ENCODE measurements at regions not wholly inside any gene's neighbourhood (a gene's known extent, or its start where the extent isn't known, plus 50 kb on each side); places are given as distances from the start of the nearest gene placed in this dataset.

- no peak for TF ChIP-seq CEBPB (IDR thresholded peaks at IDR 0.05)
These were observed 129.9 kb downstream of the UTRN start for GRCh38 chr6:144415014-144415413.

- no peak for TF ChIP-seq TAF1 (IDR thresholded peaks at IDR 0.05; ENCODE audit: low read depth)
- no peak for TF ChIP-seq EGR1 (IDR thresholded peaks at IDR 0.05)
- TF ChIP-seq CEBPB (IDR thresholded peaks at IDR 0.05): no peak
- TF ChIP-seq TCF12 (IDR thresholded peaks at IDR 0.05; ENCODE audit: low read depth): no peak
- no peak for TF ChIP-seq MAX (IDR thresholded peaks at IDR 0.05)
- no peak for TF ChIP-seq EP300 (IDR thresholded peaks at IDR 0.05; ENCODE audit: borderline replicate concordance)
These were observed 130.7 kb downstream of the UTRN start for GRCh38 chr6:144415835-144416237.

GRCh38 chr6:144416244-144416643 lies 131.1 kb downstream of the UTRN start:
- no peak for TF ChIP-seq TCF12 (IDR thresholded peaks at IDR 0.05; ENCODE audit: low read depth)
- no peak for TF ChIP-seq CREB1 (IDR thresholded peaks at IDR 0.05; ENCODE audit: low read depth)
- no peak for TF ChIP-seq YY1 (IDR thresholded peaks at IDR 0.05; ENCODE audit: low read depth)
- no peak for TF ChIP-seq RAD21 (IDR thresholded peaks at IDR 0.05; ENCODE audit: low read depth)
- TF ChIP-seq FOXM1 (IDR thresholded peaks at IDR 0.05; ENCODE audit: borderline replicate concordance, low read depth): no peak
- no peak for TF ChIP-seq MAX (IDR thresholded peaks at IDR 0.05)
- no peak for TF ChIP-seq EP300 (IDR thresholded peaks at IDR 0.05; ENCODE audit: borderline replicate concordance)
- no peak for TF ChIP-seq ZBTB7A (IDR thresholded peaks at IDR 0.05; ENCODE audit: low read depth)
- TF ChIP-seq TAF1 (IDR thresholded peaks at IDR 0.05; ENCODE audit: low read depth): no peak
- TF ChIP-seq NFIC (IDR thresholded peaks at IDR 0.05): no peak
- TF ChIP-seq USF1 (IDR thresholded peaks at IDR 0.05): no peak
- TF ChIP-seq CEBPB (IDR thresholded peaks at IDR 0.05): no peak
- TF ChIP-seq TEAD4 (IDR thresholded peaks at IDR 0.05): no peak
- no peak for TF ChIP-seq REST (IDR thresholded peaks at IDR 0.05; ENCODE audit: low read depth)
- TF ChIP-seq EGR1 (IDR thresholded peaks at IDR 0.05): no peak

GRCh38 chr6:144416773-144417172 lies 131.6 kb downstream of the UTRN start:
- TF ChIP-seq USF1 (IDR thresholded peaks at IDR 0.05) (no peak), TCF12 (IDR thresholded peaks at IDR 0.05; ENCODE audit: low read depth) (no peak), CEBPB (IDR thresholded peaks at IDR 0.05) (no peak), EP300 (IDR thresholded peaks at IDR 0.05; ENCODE audit: borderline replicate concordance) (no peak), EGR1 (IDR thresholded peaks at IDR 0.05) (no peak), REST (IDR thresholded peaks at IDR 0.05; ENCODE audit: low read depth) (no peak), TAF1 (IDR thresholded peaks at IDR 0.05; ENCODE audit: low read depth) (no peak), FOXM1 (IDR thresholded peaks at IDR 0.05; ENCODE audit: borderline replicate concordance, low read depth) (no peak), NFIC (IDR thresholded peaks at IDR 0.05) (no peak), TEAD4 (IDR thresholded peaks at IDR 0.05) (no peak)

- TF ChIP-seq RAD21 (IDR thresholded peaks at IDR 0.05; ENCODE audit: low read depth) (no peak), NFIC (IDR thresholded peaks at IDR 0.05) (no peak), FOXM1 (IDR thresholded peaks at IDR 0.05; ENCODE audit: borderline replicate concordance, low read depth) (no peak), YY1 (IDR thresholded peaks at IDR 0.05; ENCODE audit: low read depth) (no peak), CREB1 (IDR thresholded peaks at IDR 0.05; ENCODE audit: low read depth) (no peak), MAX (IDR thresholded peaks at IDR 0.05) (no peak), CEBPB (IDR thresholded peaks at IDR 0.05) (no peak), REST (IDR thresholded peaks at IDR 0.05; ENCODE audit: low read depth) (no peak), TEAD4 (IDR thresholded peaks at IDR 0.05) (no peak), EGR1 (IDR thresholded peaks at IDR 0.05) (no peak), TCF12 (IDR thresholded peaks at IDR 0.05; ENCODE audit: low read depth) (no peak), ZBTB7A (IDR thresholded peaks at IDR 0.05; ENCODE audit: low read depth) (no peak), TAF1 (IDR thresholded peaks at IDR 0.05; ENCODE audit: low read depth) (no peak), EP300 (IDR thresholded peaks at IDR 0.05; ENCODE audit: borderline replicate concordance) (no peak)
These were observed 132.5 kb downstream of the UTRN start for GRCh38 chr6:144417681-144418080.
